DOHH2 (cell line): ENCODE measurements at regions not wholly inside any gene's neighbourhood (a gene's known extent, or its start where the extent isn't known, plus 50 kb on each side); places are given as distances from the start of the nearest gene placed in this dataset.

Experiments used
- EZH2phosphoT487 ChIP-seq: fragments of 200-600 bp; sonication (generic); IDR thresholded peaks from 2 replicates; pipeline ENCODE4 v1.6.1; 2017; ENCODE audit warnings: borderline replicate concordance, mild to moderate bottlenecking, antibody characterized with exemption, low read length, moderate library complexity, mixed read lengths
- TF ChIP-seq, protein P1 (sequence below): fragments of 200-600 bp; sonication (generic); IDR thresholded peaks from one replicate; pipeline ENCODE4 v1.5.1; 2014; ENCODE audit warnings: antibody characterized with exemption, mild to moderate bottlenecking, low read depth, low read length; ENCODE audit not compliant: poor library complexity, severe bottlenecking

DNA sequence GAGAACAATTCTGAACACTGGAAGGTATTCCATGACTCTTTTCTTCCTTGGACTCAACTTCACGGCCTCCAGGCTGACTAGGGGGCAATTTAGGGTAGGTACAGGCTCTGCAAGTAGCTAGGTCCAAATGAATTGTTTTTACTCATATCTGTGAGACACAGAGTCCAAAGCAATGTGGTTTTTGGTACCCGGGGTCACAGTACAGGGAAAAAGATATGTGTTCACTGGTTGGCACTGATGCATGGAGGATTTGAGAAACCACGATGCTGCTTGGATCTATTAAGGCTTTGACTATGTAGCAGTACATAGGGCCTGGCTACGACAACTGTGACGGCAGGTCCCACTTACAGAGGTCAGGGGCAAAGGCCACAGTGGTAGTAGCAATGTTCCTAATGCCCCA lies 200.6 kb downstream of the DUSP10 start:
- TF ChIP-seq, protein P1, sequence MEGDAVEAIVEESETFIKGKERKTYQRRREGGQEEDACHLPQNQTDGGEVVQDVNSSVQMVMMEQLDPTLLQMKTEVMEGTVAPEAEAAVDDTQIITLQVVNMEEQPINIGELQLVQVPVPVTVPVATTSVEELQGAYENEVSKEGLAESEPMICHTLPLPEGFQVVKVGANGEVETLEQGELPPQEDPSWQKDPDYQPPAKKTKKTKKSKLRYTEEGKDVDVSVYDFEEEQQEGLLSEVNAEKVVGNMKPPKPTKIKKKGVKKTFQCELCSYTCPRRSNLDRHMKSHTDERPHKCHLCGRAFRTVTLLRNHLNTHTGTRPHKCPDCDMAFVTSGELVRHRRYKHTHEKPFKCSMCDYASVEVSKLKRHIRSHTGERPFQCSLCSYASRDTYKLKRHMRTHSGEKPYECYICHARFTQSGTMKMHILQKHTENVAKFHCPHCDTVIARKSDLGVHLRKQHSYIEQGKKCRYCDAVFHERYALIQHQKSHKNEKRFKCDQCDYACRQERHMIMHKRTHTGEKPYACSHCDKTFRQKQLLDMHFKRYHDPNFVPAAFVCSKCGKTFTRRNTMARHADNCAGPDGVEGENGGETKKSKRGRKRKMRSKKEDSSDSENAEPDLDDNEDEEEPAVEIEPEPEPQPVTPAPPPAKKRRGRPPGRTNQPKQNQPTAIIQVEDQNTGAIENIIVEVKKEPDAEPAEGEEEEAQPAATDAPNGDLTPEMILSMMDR: no peak
- TF ChIP-seq EZH2phosphoT487: no peak
